CD4-positive, alpha-beta memory T cell (primary cell): ENCODE measurements at regions not wholly inside any gene's neighbourhood (a gene's known extent, or its start where the extent isn't known, plus 50 kb on each side); places are given as distances from the start of the nearest gene placed in this dataset.

Experiments
- CTCF ChIA-PET: fragments of 350-600 bp; sonication (Branson Sonifier 250); formaldehyde crosslinking; loops from one replicate; lab custom pipeline; 2021; ENCODE audit warnings: inconsistent platforms; ENCODE audit not compliant: partially characterized antibody; lab: Charles Lee
- POLR2A ChIA-PET: fragments of 350-600 bp; sonication (Branson Sonifier 250); formaldehyde crosslinking; loops from one replicate; lab custom pipeline; 2021; ENCODE audit not compliant: partially characterized antibody; lab: Charles Lee
- DNase-seq, 5 donors: peaks; one replicate each; pipeline versions ENCODE4 v3.0.0 to v3.0.0-alpha.2; 2020 to 2022; ENCODE audit warnings: mixed read lengths in 1 of 5
- H3K27ac ChIP-seq: one replicate; pipeline ENCODE4 v1.7.0; 2013; ENCODE audit warnings: low read depth, low read length
- H3K27me3 ChIP-seq: 2 replicates; pipeline ENCODE4 v1.7.0; 2013; ENCODE audit warnings: mild to moderate bottlenecking, low read length, moderate library complexity; ENCODE audit not compliant: insufficient read depth
- H3K36me3 ChIP-seq: 2 replicates; pipeline ENCODE4 v1.7.0; 2013; ENCODE audit warnings: mild to moderate bottlenecking, low read length, moderate library complexity; ENCODE audit not compliant: insufficient read depth
- H3K4me1 ChIP-seq: 2 replicates; pipeline ENCODE4 v1.7.0; 2013; ENCODE audit warnings: mild to moderate bottlenecking, low read length, moderate library complexity; ENCODE audit not compliant: insufficient read depth
- H3K4me3 ChIP-seq, 2 donors: one replicate each; pipeline ENCODE4 v1.7.0; 2013; ENCODE audit warnings: low read length in 2 of 2, mild to moderate bottlenecking in 1 of 2
- H3K9me3 ChIP-seq, 2 donors: one replicate each; pipeline ENCODE4 v1.7.0; 2013; ENCODE audit warnings: low read length in 2 of 2, control low read depth in 1 of 2; ENCODE audit not compliant: control insufficient read depth in 1 of 2
- H3K27ac Mint-ChIP-seq, 7 donors: one replicate each; pipeline ENCODE4 v1.8.0; 2020 to 2021; ENCODE audit warnings: mixed read lengths in 7 of 7, mild to moderate bottlenecking in 6 of 7, inconsistent platforms in 3 of 7, moderate library complexity in 3 of 7
- H3K27me3 Mint-ChIP-seq, 2 donors: one replicate each; pipeline ENCODE4 v1.8.0; 2020 to 2021; ENCODE audit warnings: mixed read lengths in 2 of 2
- H3K36me3 Mint-ChIP-seq, 2 donors: one replicate each; pipeline ENCODE4 v1.8.0; 2020 to 2021; ENCODE audit warnings: mixed read lengths in 2 of 2, inconsistent platforms in 1 of 2, mild to moderate bottlenecking in 1 of 2
- H3K4me1 Mint-ChIP-seq, 4 donors: one replicate each; pipeline ENCODE4 v1.8.0; 2020 to 2021; ENCODE audit warnings: mixed read lengths in 4 of 4, mild to moderate bottlenecking in 1 of 4
- H3K4me3 Mint-ChIP-seq, 8 donors: one replicate each; pipeline ENCODE4 v1.8.0; 2020 to 2021; ENCODE audit warnings: mixed read lengths in 8 of 8, mild to moderate bottlenecking in 7 of 8, moderate library complexity in 6 of 8, inconsistent platforms in 3 of 8
- H3K9me3 Mint-ChIP-seq, 8 donors: one replicate each; pipeline ENCODE4 v1.8.0; 2020 to 2021; ENCODE audit warnings: mixed read lengths in 8 of 8, mild to moderate bottlenecking in 5 of 8, inconsistent platforms in 3 of 8, moderate library complexity in 1 of 8
- intact Hi-C: fragments of 100-400 bp; cut with micrococcal nuclease; formaldehyde crosslinking; loops from one replicate; pipeline ENCODE4 v1.15.1; 2023

DNA sequence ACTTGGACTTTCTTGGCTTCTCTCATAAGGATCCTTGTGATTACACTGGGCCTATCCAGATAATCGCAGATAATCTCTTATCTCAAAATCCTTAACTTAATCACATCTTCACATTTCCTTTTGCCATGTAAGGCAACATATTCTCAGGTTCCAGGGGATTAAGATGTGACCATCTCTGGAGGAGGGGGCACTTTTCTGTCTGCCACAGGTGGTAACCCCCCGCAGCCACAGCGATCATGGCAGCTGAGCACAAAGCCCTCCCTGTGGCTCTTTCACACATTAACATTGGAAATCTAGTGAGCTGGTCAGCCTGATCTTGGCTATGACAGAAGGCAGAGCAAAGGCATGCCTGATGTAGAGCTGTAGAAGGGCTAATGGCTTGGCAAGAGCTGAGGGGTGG lies 69.1 kb upstream of the CD82 start:
- no peaks in the 10 kb centered on the region for H3K4me1 ChIP-seq
- no peaks in the 10 kb centered on the region for H3K9me3 ChIP-seq
- peaks cover 0 to 3% (median 0%) of the 10 kb centered on the region in 8 donors for H3K9me3 Mint-ChIP-seq
- H3K4me3 ChIP-seq: no peak overlapping the region
- H3K27ac Mint-ChIP-seq: no peak overlapping the region
- H3K27me3 ChIP-seq: no peaks in the 10 kb centered on the region
- H3K36me3 Mint-ChIP-seq: no peaks in the 10 kb centered on the region
- no peak overlapping the region for H3K4me3 Mint-ChIP-seq
- no peaks in the 10 kb centered on the region for H3K36me3 ChIP-seq
- CTCF ChIA-PET: no interaction called here
- no peak overlapping the region for H3K27ac ChIP-seq
- POLR2A ChIA-PET: no interaction called here
- H3K4me1 Mint-ChIP-seq: no peaks in the 10 kb centered on the region
- intact Hi-C loops: no loop called here
- H3K27me3 Mint-ChIP-seq: peaks cover 9 to 10% of the 10 kb centered on the region in 2 donors
- DNase-seq: no peak

GRCh38 chr11:44498089-44498871 lies 67.2 kb upstream of the CD82 start:
- peaks cover 0 to 3% (median 0%) of the 10 kb centered on the region in 8 donors for H3K9me3 Mint-ChIP-seq
- no peaks in the 10 kb centered on the region for H3K36me3 ChIP-seq
- H3K4me1 ChIP-seq: no peaks in the 10 kb centered on the region
- H3K27me3 Mint-ChIP-seq: peaks cover 6 to 12% of the 10 kb centered on the region in 2 donors
- H3K27me3 ChIP-seq: no peaks in the 10 kb centered on the region
- H3K9me3 ChIP-seq: no peaks in the 10 kb centered on the region
- POLR2A ChIA-PET: no interaction called here
- no peak overlapping the region for H3K27ac ChIP-seq
- H3K4me1 Mint-ChIP-seq: no peaks in the 10 kb centered on the region
- H3K4me3 Mint-ChIP-seq: no peak overlapping the region
- intact Hi-C loops: no loop called here
- no peaks in the 10 kb centered on the region for H3K36me3 Mint-ChIP-seq
- CTCF ChIA-PET: no interaction called here
- DNase-seq: no peak
- no peak overlapping the region for H3K27ac Mint-ChIP-seq
- no peak overlapping the region for H3K4me3 ChIP-seq

GRCh38 chr11:44502506-44502905 lies 63.0 kb upstream of the CD82 start:
- H3K9me3 ChIP-seq: no peaks in the 10 kb centered on the region
- no peaks in the 10 kb centered on the region for H3K36me3 ChIP-seq
- H3K27me3 ChIP-seq: no peaks in the 10 kb centered on the region
- peaks cover 9 to 12% of the 10 kb centered on the region in 2 donors for H3K27me3 Mint-ChIP-seq
- intact Hi-C loops: no loop called here
- ChIA-PET POLR2A (no interaction called here), CTCF (no interaction called here)
- no peak overlapping the region for H3K4me3 ChIP-seq
- H3K9me3 Mint-ChIP-seq: peaks cover 0 to 7% (median 1%) of the 10 kb centered on the region in 8 donors
- no peaks in the 10 kb centered on the region for H3K4me1 ChIP-seq
- H3K4me1 Mint-ChIP-seq: no peaks in the 10 kb centered on the region
- no peak overlapping the region for H3K4me3 Mint-ChIP-seq
- no peak for DNase-seq
- no peaks in the 10 kb centered on the region for H3K36me3 Mint-ChIP-seq
- H3K27ac Mint-ChIP-seq: no peak overlapping the region
- no peak overlapping the region for H3K27ac ChIP-seq

DNA sequence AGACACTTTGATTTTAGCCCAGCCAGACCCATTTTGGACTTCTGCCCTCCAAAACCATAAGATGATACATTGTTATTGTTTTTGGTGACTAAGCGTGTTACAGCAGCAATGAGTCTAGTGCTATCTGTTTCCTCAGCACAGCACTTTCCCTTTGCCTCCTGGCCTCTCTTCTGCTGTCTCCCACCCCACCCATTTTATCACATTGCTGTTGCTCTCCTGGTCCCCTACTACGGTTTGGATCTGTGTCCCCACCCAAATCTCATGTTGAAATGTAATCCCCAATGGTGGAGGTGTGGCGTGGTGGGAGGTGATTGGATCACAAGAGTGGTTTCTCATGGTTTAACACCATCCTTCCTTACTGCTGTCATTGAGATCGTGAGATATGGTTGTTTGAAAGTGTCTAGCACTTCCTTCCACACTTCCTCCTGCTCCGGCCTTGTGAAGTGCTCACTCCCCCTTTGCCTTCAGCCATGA lies 59.8 kb upstream of the CD82 start:
- intact Hi-C loops: no loop called here
- no peak overlapping the region for H3K4me3 Mint-ChIP-seq
- ChIA-PET CTCF (no interaction called here), POLR2A (no interaction called here)
- no peak overlapping the region for H3K27ac ChIP-seq
- no peaks in the 10 kb centered on the region for H3K36me3 ChIP-seq
- H3K9me3 ChIP-seq: no peaks in the 10 kb centered on the region
- DNase-seq: no peak
- no peaks in the 10 kb centered on the region for H3K4me1 Mint-ChIP-seq
- H3K9me3 Mint-ChIP-seq: peaks cover 0 to 12% (median 3%) of the 10 kb centered on the region in 8 donors
- peaks cover 6 to 8% of the 10 kb centered on the region in 2 donors for H3K27me3 Mint-ChIP-seq
- H3K4me1 ChIP-seq: no peaks in the 10 kb centered on the region
- H3K4me3 ChIP-seq: no peak overlapping the region
- no peaks in the 10 kb centered on the region for H3K27me3 ChIP-seq
- H3K36me3 Mint-ChIP-seq: no peaks in the 10 kb centered on the region
- no peak overlapping the region for H3K27ac Mint-ChIP-seq

- ChIA-PET CTCF (no interaction called here), POLR2A (no interaction called here)
- no peak overlapping the region for H3K4me3 ChIP-seq
- Mint-ChIP-seq H3K27ac (no peak overlapping the region), H3K4me3 (no peak overlapping the region), H3K4me1 (no peaks in the 10 kb centered on the region), H3K9me3 (peaks cover 0 to 12% (median 3%) of the 10 kb centered on the region in 8 donors), H3K36me3 (no peaks in the 10 kb centered on the region), H3K27me3 (peaks cover 2 to 8% of the 10 kb centered on the region in 2 donors)
- no peaks in the 10 kb centered on the region for H3K27me3 ChIP-seq
- intact Hi-C loops: no loop called here
- no peak overlapping the region for H3K27ac ChIP-seq
- no peaks in the 10 kb centered on the region for H3K4me1 ChIP-seq
- no peaks in the 10 kb centered on the region for H3K36me3 ChIP-seq
- no peaks in the 10 kb centered on the region for H3K9me3 ChIP-seq
- no peak for DNase-seq
Measured at GRCh38 chr11:44506375-44507016, 59.0 kb upstream of the CD82 start.

DNA sequence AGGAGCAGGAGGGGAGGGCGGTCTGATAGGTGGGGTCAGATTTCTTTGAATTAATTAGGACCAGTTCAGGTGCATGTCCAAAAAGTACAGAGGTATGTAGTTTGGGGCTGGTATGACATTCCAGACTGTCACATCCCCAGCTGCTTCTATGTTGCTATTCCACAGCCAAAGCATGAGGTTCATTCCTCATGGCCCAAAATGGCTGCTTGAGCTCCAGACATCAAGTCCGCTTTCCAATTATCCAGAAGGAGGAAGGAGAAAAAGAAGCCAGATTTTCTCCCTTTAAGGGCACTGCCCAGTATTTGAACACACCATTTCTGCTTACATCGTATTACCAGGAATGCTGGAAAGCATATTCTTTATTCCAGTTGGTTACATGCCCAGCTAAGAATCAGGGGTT lies 58.0 kb upstream of the CD82 start:
- no peak overlapping the region for H3K4me3 Mint-ChIP-seq
- H3K36me3 Mint-ChIP-seq: no peaks in the 10 kb centered on the region
- H3K27me3 Mint-ChIP-seq: peaks cover 2 to 8% of the 10 kb centered on the region in 2 donors
- no peaks in the 10 kb centered on the region for H3K4me1 Mint-ChIP-seq
- peaks cover 0 to 12% (median 3%) of the 10 kb centered on the region in 8 donors for H3K9me3 Mint-ChIP-seq
- no peaks in the 10 kb centered on the region for H3K9me3 ChIP-seq
- H3K36me3 ChIP-seq: no peaks in the 10 kb centered on the region
- POLR2A ChIA-PET: no interaction called here
- intact Hi-C loops: no loop called here
- DNase-seq: no peak
- H3K4me1 ChIP-seq: no peaks in the 10 kb centered on the region
- H3K4me3 ChIP-seq: no peak overlapping the region
- no peaks in the 10 kb centered on the region for H3K27me3 ChIP-seq
- H3K27ac Mint-ChIP-seq: no peak overlapping the region
- no peak overlapping the region for H3K27ac ChIP-seq
- CTCF ChIA-PET: no interaction called here

- no peak for DNase-seq
- H3K9me3 ChIP-seq: no peaks in the 10 kb centered on the region
- no peaks in the 10 kb centered on the region for H3K36me3 ChIP-seq
- no peaks in the 10 kb centered on the region for H3K4me1 ChIP-seq
- Mint-ChIP-seq H3K36me3 (no peaks in the 10 kb centered on the region), H3K27me3 (peaks cover 2 to 7% of the 10 kb centered on the region in 2 donors), H3K4me3 (no peak overlapping the region), H3K9me3 (peaks cover 0 to 12% (median 3%) of the 10 kb centered on the region in 8 donors), H3K27ac (no peak overlapping the region), H3K4me1 (no peaks in the 10 kb centered on the region)
- intact Hi-C loops: no loop called here
- ChIA-PET POLR2A (no interaction called here), CTCF (no interaction called here)
- H3K27ac ChIP-seq: no peak overlapping the region
- no peak overlapping the region for H3K4me3 ChIP-seq
- H3K27me3 ChIP-seq: no peaks in the 10 kb centered on the region
Measured at GRCh38 chr11:44507896-44508445, 57.5 kb upstream of the CD82 start.
